GM12874 (cell line): ENCODE measurements at regions not wholly inside any gene's neighbourhood (a gene's known extent, or its start where the extent isn't known, plus 50 kb on each side); places are given as distances from the start of the nearest gene placed in this dataset.

Experiments used
- CTCF ChIP-seq: IDR thresholded peaks from 2 replicates; pipeline ENCODE4 v1.5.1; 2011; ENCODE audit warnings: low read depth, mild to moderate bottlenecking, control low read depth, low read length, moderate library complexity; ENCODE audit not compliant: insufficient read depth

GRCh38 chr2:240351826-240352426 lies 83.5 kb upstream of the GPC1 start:
- TF ChIP-seq CTCF, result no peak

DNA sequence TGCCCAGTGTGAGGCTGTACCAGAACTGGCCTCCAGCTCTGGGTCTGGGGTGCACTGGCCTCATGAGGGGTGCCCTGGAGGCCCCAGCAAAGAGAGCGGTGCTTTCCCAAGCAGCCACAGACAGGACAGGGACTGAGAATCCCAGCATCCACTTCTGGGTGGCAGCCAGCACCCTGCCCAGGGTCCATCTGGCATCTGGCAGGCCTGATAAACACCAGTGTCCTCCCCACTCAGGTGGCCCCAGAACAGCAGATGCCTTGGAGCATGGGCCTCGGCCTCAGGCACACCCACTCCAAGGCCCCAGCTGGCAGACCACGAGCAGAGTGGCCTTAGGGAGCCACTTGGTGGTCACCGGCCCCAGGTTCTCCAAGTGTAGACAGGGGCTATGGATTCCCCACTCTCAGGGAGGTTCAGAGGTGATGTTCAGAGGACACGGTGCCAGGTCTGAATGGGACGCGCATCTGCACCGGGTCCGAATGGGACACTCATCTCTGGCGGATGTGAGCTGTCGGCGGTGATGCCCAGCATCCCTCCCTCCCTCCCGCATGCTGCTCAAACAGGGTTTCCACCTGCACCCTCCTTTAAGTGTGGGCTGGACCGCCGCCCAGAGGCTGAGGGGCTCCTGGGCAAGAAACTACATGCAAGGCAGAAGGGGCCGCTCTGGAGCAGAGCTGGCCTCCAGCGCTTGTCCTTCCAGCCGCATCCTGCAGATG lies 82.2 kb upstream of the GPC1 start:
- TF ChIP-seq CTCF, result no peak

DNA sequence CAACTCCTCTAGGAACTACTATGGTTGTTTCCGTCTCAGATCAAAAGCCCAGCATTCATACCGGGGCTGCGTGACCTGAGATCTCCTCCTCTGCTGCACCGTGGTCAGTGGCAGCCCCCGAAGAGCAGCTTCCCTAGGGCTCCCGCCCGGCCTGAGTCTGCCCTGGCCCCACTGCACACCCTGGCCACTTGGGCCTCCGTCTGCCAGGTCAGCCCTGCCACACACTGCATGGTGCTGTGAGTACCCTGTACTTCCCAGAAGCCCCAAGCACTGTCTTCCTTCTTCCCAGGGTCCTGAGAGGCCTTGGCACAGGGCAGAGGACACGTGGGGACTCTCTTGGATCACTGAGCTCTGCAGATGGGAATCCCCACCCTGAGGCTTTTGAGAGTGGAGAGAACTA lies 81.5 kb upstream of the GPC1 start:
- TF ChIP-seq CTCF, result no peak

DNA sequence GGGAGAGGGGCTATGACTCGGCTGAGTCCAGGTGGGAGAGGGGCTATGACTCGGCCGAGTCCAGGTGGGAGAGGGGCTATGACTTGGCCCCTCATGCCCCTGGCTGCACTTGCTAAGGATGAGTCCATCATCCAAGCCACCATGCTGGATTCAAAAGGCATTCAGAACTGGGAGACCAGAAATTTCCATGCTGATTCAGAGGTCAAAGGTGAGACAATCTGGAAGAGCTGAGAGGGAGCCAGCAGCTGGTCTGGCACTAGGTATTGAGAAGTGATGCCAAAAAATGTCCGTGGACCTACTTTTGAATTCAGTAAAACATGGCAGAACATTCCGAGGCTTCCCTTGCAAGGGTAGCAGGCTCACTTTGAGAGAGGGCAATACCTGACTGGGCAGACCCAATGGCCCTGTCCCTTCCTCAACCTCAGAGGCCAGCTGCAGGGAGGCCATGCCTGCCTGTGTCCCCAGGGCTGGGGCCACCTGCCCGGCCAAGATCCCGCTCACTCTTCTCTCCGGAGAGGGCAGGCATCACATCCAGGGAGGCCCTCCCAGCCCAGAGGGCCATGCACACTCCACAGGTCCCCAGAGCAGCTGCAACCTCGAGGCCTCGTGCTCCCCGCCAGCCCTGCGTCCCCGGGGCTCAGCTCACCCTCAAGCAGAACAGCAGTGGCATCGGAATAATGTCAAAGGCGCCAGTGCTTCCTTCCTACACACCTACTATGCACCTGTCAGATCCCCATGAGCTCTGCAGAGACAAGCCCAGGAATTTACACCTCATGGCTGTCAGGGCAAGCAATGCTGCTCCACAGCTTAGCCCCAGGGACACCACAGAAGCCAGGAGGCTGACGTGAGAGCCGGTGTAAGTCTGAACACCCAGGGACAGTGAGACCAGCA lies 80.2 kb upstream of the GPC1 start:
- no peak for TF ChIP-seq CTCF

GRCh38 chr2:240355962-240356361 lies 79.5 kb upstream of the GPC1 start:
- no peak for TF ChIP-seq CTCF

DNA sequence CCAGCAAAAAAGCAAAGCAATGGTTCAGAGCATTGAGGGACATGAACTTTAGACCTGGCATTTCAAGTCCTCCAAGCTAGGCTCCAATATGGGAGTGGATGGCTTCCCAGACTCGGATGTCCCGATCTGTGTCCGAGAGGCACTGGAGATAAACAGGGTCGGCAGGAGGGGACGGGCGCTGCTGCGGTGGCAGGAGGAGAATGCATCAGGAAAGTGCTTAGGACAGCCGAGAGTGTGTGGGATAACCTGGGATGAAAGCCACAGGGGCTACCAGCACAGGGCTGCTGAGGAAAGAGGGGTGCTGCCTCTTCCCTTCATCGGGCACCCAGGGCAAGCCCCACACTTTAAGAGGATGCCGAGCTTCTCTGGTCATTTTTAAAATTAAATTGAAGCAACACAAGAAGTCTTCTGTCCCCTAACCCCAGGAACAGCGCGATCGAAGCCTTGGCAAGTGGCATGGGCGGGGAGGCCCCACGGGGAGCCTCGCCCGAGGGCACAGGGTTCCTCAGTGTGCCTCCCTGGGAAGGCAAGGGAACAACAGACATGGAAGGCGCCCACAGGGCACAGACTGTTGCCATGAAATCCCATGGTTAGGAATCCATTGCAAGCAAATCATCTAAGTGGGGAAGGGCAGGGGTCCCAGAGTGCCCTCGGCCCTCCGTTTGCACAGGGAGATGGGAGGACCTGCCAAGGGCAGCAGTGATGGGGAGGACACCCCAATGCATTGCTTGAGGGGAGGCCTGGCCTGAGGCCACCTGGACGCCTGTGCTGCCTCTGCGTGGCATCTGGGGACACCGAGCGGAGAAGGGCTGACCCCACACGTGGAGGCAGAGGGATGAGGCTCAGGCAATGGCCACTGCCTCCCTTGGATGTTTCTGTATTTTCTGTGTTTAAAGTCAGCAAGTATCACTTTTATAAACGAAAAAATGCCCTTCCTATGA lies 78.5 kb upstream of the GPC1 start:
- TF ChIP-seq CTCF, result no peak
